ENCODE measurements at regions not wholly inside any gene's neighbourhood (a gene's known extent, or its start where the extent isn't known, plus 50 kb on each side); places are given as distances from the start of the nearest gene placed in this dataset.
"Not testable (repeated sequence)": the region's sequence is repeated elsewhere in the genome, so short reads cannot be mapped to it uniquely, and the experiment has no call there.

DNA sequence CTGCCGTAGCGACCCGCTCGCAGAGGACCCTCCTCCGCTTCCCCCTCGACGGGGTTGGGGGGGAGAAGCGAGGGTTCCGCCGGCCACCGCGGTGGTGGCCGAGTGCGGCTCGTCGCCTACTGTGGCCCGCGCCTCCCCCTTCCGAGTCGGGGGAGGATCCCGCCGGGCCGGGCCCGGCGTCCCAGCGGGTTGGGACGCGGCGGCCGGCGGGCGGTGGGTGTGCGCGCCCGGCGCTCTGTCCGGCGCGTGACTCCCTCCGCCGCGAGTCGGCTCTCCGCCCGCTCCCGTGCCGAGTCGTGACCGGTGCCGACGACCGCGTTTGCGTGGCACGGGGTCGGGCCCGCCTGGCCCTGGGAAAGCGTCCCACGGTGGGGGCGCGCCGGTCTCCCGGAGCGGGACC is 2269.7 kb upstream of the TPTE start:
- not testable (repeated sequence) for H3K4me1 Mint-ChIP-seq (ENCODE audit: low read depth in 2 of 2); H3K9me3 Mint-ChIP-seq; DNase-seq; H3K36me3 Mint-ChIP-seq (ENCODE audit: insufficient read depth); H3K27me3 Mint-ChIP-seq; ATAC-seq (replicated peaks); H3K4me3 Mint-ChIP-seq; H3K27ac Mint-ChIP-seq

DNA sequence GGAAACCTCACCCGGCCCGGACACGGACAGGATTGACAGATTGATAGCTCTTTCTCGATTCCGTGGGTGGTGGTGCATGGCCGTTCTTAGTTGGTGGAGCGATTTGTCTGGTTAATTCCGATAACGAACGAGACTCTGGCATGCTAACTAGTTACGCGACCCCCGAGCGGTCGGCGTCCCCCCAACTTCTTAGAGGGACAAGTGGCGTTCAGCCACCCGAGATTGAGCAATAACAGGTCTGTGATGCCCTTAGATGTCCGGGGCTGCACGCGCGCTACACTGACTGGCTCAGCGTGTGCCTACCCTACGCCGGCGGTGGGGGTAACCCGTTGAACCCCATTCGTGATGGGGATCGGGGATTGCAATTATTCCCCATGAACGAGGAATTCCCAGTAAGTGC is 2266.3 kb upstream of the TPTE start:
- ATAC-seq (replicated peaks); H3K36me3 Mint-ChIP-seq (ENCODE audit: insufficient read depth); H3K27me3 Mint-ChIP-seq; H3K9me3 Mint-ChIP-seq; H3K4me1 Mint-ChIP-seq (ENCODE audit: low read depth in 2 of 2); H3K27ac Mint-ChIP-seq; H3K4me3 Mint-ChIP-seq: not testable (repeated sequence)
- DNase-seq: peak; percentile 3 to 38 (median 35)

DNA sequence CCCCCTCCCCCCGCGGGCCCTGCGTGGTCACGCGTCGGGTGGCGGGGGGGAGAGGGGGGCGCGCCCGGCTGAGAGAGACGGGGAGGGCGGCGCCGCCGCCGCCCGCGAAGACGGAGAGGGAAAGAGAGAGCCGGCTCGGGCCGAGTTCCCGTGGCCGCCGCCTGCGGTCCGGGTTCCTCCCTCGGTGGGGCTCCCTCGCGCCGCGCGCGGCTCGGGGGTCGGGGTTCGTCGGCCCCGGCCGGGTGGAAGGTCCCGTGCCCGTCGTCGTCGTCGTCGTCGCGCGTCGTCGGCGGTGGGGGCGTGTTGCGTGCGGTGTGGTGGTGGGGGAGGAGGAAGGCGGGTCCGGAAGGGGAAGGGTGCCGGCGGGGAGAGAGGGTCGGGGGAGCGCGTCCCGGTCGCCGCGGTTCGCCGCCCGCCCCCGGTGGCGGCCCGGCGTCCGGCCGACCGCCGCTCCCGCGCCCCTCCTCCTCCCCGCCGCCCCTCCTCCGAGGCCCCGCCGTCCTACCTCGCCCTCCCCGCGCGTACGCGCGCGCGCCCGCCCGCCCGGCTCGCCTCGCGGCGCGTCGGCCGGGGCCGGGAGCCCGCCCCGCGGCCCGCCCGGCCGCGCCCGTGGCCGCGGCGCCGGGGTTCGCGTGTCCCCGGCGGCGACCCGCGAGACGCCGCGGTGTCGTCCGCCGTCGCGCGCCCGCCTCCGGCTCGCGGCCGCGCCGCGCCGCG is 2264.1 kb upstream of the TPTE start:
- H3K4me3 Mint-ChIP-seq; H3K27ac Mint-ChIP-seq; H3K27me3 Mint-ChIP-seq; H3K4me1 Mint-ChIP-seq (ENCODE audit: low read depth in 2 of 2); H3K9me3 Mint-ChIP-seq; H3K36me3 Mint-ChIP-seq (ENCODE audit: insufficient read depth); ATAC-seq (replicated peaks): not testable (repeated sequence)
- DNase-seq: peak in 2 of 3 experiments; percentile 1 to 23

DNA sequence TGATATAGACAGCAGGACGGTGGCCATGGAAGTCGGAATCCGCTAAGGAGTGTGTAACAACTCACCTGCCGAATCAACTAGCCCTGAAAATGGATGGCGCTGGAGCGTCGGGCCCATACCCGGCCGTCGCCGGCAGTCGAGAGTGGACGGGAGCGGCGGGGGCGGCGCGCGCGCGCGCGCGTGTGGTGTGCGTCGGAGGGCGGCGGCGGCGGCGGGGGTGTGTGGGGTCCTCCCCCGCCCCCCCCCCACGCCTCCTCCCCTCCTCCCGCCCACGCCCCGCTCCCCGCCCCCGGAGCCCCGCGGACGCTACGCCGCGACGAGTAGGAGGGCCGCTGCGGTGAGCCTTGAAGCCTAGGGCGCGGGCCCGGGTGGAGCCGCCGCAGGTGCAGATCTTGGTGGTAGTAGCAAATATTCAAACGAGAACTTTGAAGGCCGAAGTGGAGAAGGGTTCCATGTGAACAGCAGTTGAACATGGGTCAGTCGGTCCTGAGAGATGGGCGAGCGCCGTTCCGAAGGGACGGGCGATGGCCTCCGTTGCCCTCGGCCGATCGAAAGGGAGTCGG is 2261.2 kb upstream of the TPTE start:
- ATAC-seq (replicated peaks); DNase-seq; H3K27ac Mint-ChIP-seq; H3K4me3 Mint-ChIP-seq; H3K4me1 Mint-ChIP-seq (ENCODE audit: low read depth in 2 of 2); H3K36me3 Mint-ChIP-seq (ENCODE audit: insufficient read depth); H3K27me3 Mint-ChIP-seq; H3K9me3 Mint-ChIP-seq: not testable (repeated sequence)
